Sigmoid colon (tissue), 6 donors: ENCODE measurements at regions not wholly inside any gene's neighbourhood (a gene's known extent, or its start where the extent isn't known, plus 50 kb on each side); places are given as distances from the start of the nearest gene placed in this dataset.
"Not testable (repeated sequence)": the region's sequence is repeated elsewhere in the genome, so short reads cannot be mapped to it uniquely, and the experiment has no call there.

Experiments
- DNase-seq: peaks from one replicate; pipeline ENCODE4 v3.0.0-alpha.2; 2019
- H3K27ac ChIP-seq, 4 donors: fragments of 200-600 bp; sonication (generic); one replicate each; pipeline ENCODE4 v1.5.1; 2016 to 2019; ENCODE audit warnings: mild to moderate bottlenecking in 1 of 4
- H3K27me3 ChIP-seq, 3 donors: fragments of 200-600 bp; sonication (generic); one replicate each; pipeline ENCODE4 v1.5.1; 2019; ENCODE audit warnings: mild to moderate bottlenecking in 1 of 3
- H3K36me3 ChIP-seq, 4 donors: fragments of 200-600 bp; sonication (generic); one replicate each; pipeline ENCODE4 v1.5.1; 2016 to 2019
- H3K4me1 ChIP-seq, 4 donors: fragments of 200-600 bp; sonication (generic); one replicate each; pipeline ENCODE4 v1.5.1; 2017 to 2019
- H3K4me3 ChIP-seq, 4 donors: fragments of 200-600 bp; sonication (generic); one replicate each; pipeline ENCODE4 v1.5.1; 2017 to 2019; ENCODE audit warnings: mild to moderate bottlenecking in 2 of 4, moderate library complexity in 1 of 4
- H3K9me3 ChIP-seq, 4 donors: fragments of 200-600 bp in 3 of 4; sonication (generic) in 3 of 4; one replicate each; pipeline versions ENCODE4 v1.5.1 to v1.6.1; 2013 to 2019
- EP300 ChIP-seq, 4 donors: sonication (generic); formaldehyde crosslinking; IDR thresholded peaks; one replicate each; pipeline ENCODE4 v1.6.1; 2017; ENCODE audit warnings: antibody characterized with exemption in 4 of 4
- POLR2A ChIP-seq, 2 donors: fragments of 450-650 bp; IDR thresholded peaks; one replicate each; pipeline ENCODE4 v1.6.1; 2016; ENCODE audit warnings: antibody characterized with exemption in 2 of 2, mild to moderate bottlenecking in 2 of 2, moderate library complexity in 2 of 2
- POLR2AphosphoS5 ChIP-seq, 4 donors: sonication (generic); formaldehyde crosslinking; IDR thresholded peaks; one replicate each; pipeline ENCODE4 v1.6.1; 2017; ENCODE audit warnings: antibody characterized with exemption in 4 of 4
- WGBS, 2 donors: extraction: QIAGEN DNeasy Blood & Tissue Kit; methylation state at CpG; one replicate each; pipeline ENCODE4 v1.1.7; 2013; 5-methylcytosine and 5-hydroxymethylcytosine counted together
- intact Hi-C: fragments of 100-400 bp; cut with DNase I; formaldehyde crosslinking; loops from one replicate; pipeline ENCODE4 v1.15.1; 2023
- TF ChIP-seq, protein P1 (sequence below), 4 experiments: fragments of 450-650 bp in 3 of 4; fragments of 200-600 bp in 1 of 4; IDR thresholded peaks; one replicate each; pipeline ENCODE4 v1.5.1; 2016 to 2019; ENCODE audit warnings: antibody characterized with exemption in 4 of 4, mild to moderate bottlenecking in 3 of 4, moderate library complexity in 2 of 4
- donor health status: healthy with polysubstance abuse.
- donor health status: healthy.

DNA sequence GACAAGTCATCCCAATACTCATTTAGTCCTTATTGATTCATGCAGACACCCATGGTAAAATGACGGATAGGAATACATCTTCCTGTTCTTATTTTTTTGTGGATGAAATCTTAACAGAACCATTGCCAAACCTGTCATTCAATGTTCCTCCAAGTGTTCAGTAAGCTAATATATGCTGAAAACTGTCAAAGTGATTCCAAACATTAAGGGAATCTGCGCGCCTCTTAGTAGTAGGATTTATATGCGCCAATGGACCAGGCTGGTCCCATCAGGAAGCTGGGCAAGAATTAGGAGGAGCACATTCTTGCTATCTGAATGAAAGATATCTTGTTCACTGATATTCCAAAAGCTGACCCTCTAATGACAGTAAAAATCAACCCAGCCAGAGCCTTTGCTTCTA, 168.9 kb upstream of the STMND1 start:
- Histone ChIP-seq H3K27me3 (no peaks in the 10 kb centered on the region), H3K9me3 (no peaks in the 10 kb centered on the region), H3K27ac (no peak overlapping the region), H3K36me3 (no peaks in the 10 kb centered on the region), H3K4me3 (no peak overlapping the region), H3K4me1 (no peaks in the 10 kb centered on the region)
- 95% methylated on average over 4 of the region's 4 CpGs for WGBS, 2 donors
- TF ChIP-seq POLR2AphosphoS5 (IDR thresholded peaks at IDR 0.05): no peak
- intact Hi-C loops: no loop called here
- DNase-seq: no peak

DNA sequence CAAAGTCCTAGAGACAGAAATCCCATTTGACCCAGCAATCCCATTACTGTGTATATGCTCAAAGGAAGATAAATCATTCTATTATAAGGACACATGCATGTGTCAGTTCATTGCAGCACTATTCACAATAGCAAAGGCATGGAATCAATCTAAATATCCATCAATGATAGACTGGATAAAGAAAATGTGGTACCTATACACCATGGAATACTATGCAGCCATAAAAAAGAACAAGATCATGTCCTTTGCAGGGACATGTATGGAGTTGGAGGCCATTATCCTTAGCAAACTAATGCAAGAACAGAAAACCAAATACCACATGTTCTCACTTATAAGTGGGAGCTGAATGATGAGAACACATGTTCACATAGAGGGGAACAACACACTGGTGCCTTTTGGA, 169.8 kb upstream of the ATXN1 start:
- intact Hi-C loops, DNase-seq, H3K4me3 ChIP-seq: not testable (repeated sequence)

DNA sequence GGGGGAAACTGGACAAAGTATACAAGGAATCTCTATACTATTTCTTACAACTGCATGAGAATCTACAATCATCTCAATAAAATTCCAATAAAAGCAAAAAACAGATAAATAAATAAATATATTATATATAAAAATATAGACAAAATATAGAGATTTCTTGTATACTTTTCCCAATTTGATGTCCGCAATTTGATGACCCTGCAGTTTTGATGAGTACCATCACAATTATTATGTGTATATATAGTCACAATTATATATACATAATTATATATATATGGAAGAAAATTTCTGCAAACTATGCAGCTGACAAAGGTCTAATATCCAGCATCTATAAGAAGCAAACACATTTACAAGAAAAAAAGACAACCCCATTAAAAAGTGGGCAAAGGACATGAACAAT, 169.2 kb upstream of the ATXN1 start:
- 30 to 89% methylated on average over 1 of the region's 1 CpG for WGBS, 2 donors
- TF ChIP-seq POLR2A (IDR thresholded peaks at IDR 0.05) (no peak), POLR2AphosphoS5 (IDR thresholded peaks at IDR 0.05) (no peak), EP300 (IDR thresholded peaks at IDR 0.05) (no peak)
- no peak overlapping the region for H3K27ac ChIP-seq
- no peak for DNase-seq
- intact Hi-C loops: no loop called here
- H3K4me1 ChIP-seq: no peaks in the 10 kb centered on the region
- no peaks in the 10 kb centered on the region for H3K9me3 ChIP-seq
- H3K27me3 ChIP-seq: no peaks in the 10 kb centered on the region
- H3K4me3 ChIP-seq: no peak overlapping the region
- H3K36me3 ChIP-seq: no peaks in the 10 kb centered on the region

More for the DNA sequence above, 169.8 kb upstream of the ATXN1 start:
- H3K4me1 ChIP-seq, H3K36me3 ChIP-seq, H3K27me3 ChIP-seq, H3K9me3 ChIP-seq, H3K27ac ChIP-seq: not testable (repeated sequence)

DNA sequence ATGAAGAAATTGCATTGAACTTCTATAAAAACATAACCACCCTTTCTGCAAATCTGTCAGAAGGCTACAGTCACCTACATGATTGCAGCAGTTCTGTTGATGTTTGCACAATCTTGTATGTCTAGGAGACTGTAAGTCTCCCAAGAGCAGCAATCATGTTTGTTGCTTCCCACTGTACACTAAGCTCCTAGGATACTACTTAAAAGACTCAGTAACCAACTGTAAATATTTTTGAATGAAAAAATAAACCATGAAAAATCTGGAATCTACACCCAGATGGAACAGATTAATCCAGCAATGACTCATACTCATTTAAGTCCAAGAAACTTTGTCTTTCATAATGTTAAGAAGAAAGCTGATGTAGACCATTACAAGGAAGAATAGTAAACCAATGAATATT, 168.5 kb upstream of the ATXN1 start:
- Histone ChIP-seq H3K4me3 (no peak overlapping the region), H3K9me3 (no peaks in the 10 kb centered on the region), H3K27me3 (no peaks in the 10 kb centered on the region), H3K36me3 (no peaks in the 10 kb centered on the region), H3K27ac (no peak overlapping the region), H3K4me1 (no peaks in the 10 kb centered on the region)
- no peak for DNase-seq
- peak in 1 of 4 donors; percentile 41 for TF ChIP-seq POLR2AphosphoS5 (IDR thresholded peaks at IDR 0.05)
- TF ChIP-seq, protein P1, sequence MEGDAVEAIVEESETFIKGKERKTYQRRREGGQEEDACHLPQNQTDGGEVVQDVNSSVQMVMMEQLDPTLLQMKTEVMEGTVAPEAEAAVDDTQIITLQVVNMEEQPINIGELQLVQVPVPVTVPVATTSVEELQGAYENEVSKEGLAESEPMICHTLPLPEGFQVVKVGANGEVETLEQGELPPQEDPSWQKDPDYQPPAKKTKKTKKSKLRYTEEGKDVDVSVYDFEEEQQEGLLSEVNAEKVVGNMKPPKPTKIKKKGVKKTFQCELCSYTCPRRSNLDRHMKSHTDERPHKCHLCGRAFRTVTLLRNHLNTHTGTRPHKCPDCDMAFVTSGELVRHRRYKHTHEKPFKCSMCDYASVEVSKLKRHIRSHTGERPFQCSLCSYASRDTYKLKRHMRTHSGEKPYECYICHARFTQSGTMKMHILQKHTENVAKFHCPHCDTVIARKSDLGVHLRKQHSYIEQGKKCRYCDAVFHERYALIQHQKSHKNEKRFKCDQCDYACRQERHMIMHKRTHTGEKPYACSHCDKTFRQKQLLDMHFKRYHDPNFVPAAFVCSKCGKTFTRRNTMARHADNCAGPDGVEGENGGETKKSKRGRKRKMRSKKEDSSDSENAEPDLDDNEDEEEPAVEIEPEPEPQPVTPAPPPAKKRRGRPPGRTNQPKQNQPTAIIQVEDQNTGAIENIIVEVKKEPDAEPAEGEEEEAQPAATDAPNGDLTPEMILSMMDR (IDR thresholded peaks at IDR 0.05): no peak
- intact Hi-C loops: no loop called here

DNA sequence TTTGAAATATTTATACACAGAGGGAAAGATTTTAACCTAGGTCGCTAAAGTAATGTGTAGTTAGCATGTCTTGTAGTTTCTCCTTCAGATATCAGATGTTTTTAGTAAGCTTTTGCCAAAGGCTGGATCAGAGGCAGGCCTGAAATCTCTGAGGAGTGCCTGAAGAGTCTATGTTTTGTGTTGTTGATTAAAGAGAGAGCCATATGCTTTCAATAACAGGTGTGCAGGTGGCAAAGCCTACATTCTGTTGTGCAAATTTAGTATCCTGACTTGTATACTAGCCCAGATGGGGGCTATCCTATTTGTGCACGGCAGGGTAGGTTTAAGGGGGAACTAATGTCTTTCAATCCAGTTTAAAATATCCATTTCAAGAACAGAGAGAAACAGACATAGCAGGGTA, 167.1 kb upstream of the ATXN1 start:
- intact Hi-C loops: no loop called here
- TF ChIP-seq POLR2A (IDR thresholded peaks at IDR 0.05): no peak
- TF ChIP-seq, protein P1 (IDR thresholded peaks at IDR 0.05): no peak
- TF ChIP-seq EP300 (IDR thresholded peaks at IDR 0.05): no peak
- no peak for TF ChIP-seq POLR2AphosphoS5 (IDR thresholded peaks at IDR 0.05)
- 87 to 88% methylated on average over 2 of the region's 2 CpGs for WGBS, 2 donors

DNA sequence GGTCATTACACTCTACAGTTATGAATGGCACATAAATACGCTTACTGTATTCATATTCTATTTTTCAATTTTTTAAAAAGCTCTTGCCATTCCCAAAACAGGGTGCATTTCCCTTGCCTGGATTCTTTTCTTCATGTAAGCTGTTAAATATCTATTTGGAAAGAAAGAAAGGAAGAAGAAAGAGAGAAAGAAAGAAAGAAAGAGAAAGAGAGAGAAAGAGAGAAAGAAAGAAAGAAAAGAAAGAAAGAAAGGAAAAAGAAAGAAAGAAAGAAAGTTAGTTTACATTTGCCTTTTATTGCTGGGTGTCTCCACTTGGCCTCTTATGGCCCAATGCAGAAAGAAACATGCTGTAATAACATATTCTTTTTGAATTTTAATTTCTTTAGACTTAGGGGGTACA, 165.9 kb upstream of the ATXN1 start:
- H3K27me3 ChIP-seq: no peaks in the 10 kb centered on the region
- H3K9me3 ChIP-seq: no peaks in the 10 kb centered on the region
- WGBS, 2 donors: 94 to 98% methylated on average over 1 of the region's 1 CpG
- DNase-seq: no peak
- H3K27ac ChIP-seq: no peak overlapping the region
- no peak for TF ChIP-seq POLR2A (IDR thresholded peaks at IDR 0.05)
- TF ChIP-seq, protein P1 (IDR thresholded peaks at IDR 0.05): no peak
- no peak for TF ChIP-seq POLR2AphosphoS5 (IDR thresholded peaks at IDR 0.05)
- no peak for TF ChIP-seq EP300 (IDR thresholded peaks at IDR 0.05)
- H3K4me3 ChIP-seq: no peak overlapping the region
- no peaks in the 10 kb centered on the region for H3K4me1 ChIP-seq
- no peaks in the 10 kb centered on the region for H3K36me3 ChIP-seq
- intact Hi-C loops: no loop called here

More for the DNA sequence above, 167.1 kb upstream of the ATXN1 start:
- H3K4me1 ChIP-seq: no peaks in the 10 kb centered on the region
- H3K36me3 ChIP-seq: no peaks in the 10 kb centered on the region
- no peak overlapping the region for H3K4me3 ChIP-seq
- no peaks in the 10 kb centered on the region for H3K27me3 ChIP-seq
- no peak overlapping the region for H3K27ac ChIP-seq
- DNase-seq: no peak
- H3K9me3 ChIP-seq: no peaks in the 10 kb centered on the region
